GM12864 (cell line): ENCODE measurements at regions not wholly inside any gene's neighbourhood (a gene's known extent, or its start where the extent isn't known, plus 50 kb on each side); places are given as distances from the start of the nearest gene placed in this dataset.

Source experiments
- DNase-seq: peaks from one replicate; pipeline ENCODE4 v3.0.0-alpha.2; 2011; ENCODE audit warnings: low read depth
- H3K4me3 ChIP-seq: 2 replicates; pipeline ENCODE4 v1.5.1; 2011; ENCODE audit warnings: mild to moderate bottlenecking, low read depth, low read length, control low read depth
- CTCF ChIP-seq: IDR thresholded peaks from 2 replicates; pipeline ENCODE4 v1.5.1; 2011; ENCODE audit warnings: low read depth, mild to moderate bottlenecking, moderate library complexity, low read length, control low read depth, inconsistent platforms; ENCODE audit errors: missing control alignments

GRCh38 chr14:83568141-83568540 lies 1961.8 kb upstream of the FLRT2 start:
- DNase-seq, result no peak
- TF ChIP-seq CTCF, result no peak
- H3K4me3 ChIP-seq, result no peak overlapping the region

- no peak overlapping the region for H3K4me3 ChIP-seq
- no peak for DNase-seq
- TF ChIP-seq CTCF, result no peak
Measured at GRCh38 chr14:83575301-83575700, 1954.6 kb upstream of the FLRT2 start.

- no peak for TF ChIP-seq CTCF
- no peak for DNase-seq
- H3K4me3 ChIP-seq, result no peak overlapping the region
Measured at GRCh38 chr14:83583201-83583600, 1946.7 kb upstream of the FLRT2 start.

- H3K4me3 ChIP-seq, result no peak overlapping the region
- TF ChIP-seq CTCF, result no peak
- no peak for DNase-seq
Measured at GRCh38 chr14:83594874-83595273, 1935.1 kb upstream of the FLRT2 start.

GRCh38 chr14:83607682-83608081 lies 1922.3 kb upstream of the FLRT2 start:
- no peak for DNase-seq
- no peak overlapping the region for H3K4me3 ChIP-seq
- TF ChIP-seq CTCF, result no peak

GRCh38 chr14:83611491-83611890 lies 1918.5 kb upstream of the FLRT2 start:
- no peak overlapping the region for H3K4me3 ChIP-seq
- no peak for TF ChIP-seq CTCF
- DNase-seq, result no peak

- no peak overlapping the region for H3K4me3 ChIP-seq
- DNase-seq, result no peak
- TF ChIP-seq CTCF, result no peak
Measured at GRCh38 chr14:83611906-83612390, 1918.0 kb upstream of the FLRT2 start.
